Lower leg skin (tissue), 3 donors: ENCODE measurements at regions not wholly inside any gene's neighbourhood (a gene's known extent, or its start where the extent isn't known, plus 50 kb on each side); places are given as distances from the start of the nearest gene placed in this dataset.
"Not testable (repeated sequence)": the region's sequence is repeated elsewhere in the genome, so short reads cannot be mapped to it uniquely, and the experiment has no call there.

Experiments used
- POLR2A ChIP-seq, 2 donors: fragments of 450-650 bp; IDR thresholded peaks; one replicate each; pipeline ENCODE4 v1.6.1; 2016 to 2017; ENCODE audit warnings: antibody characterized with exemption in 2 of 2, mild to moderate bottlenecking in 1 of 2, moderate library complexity in 1 of 2
- TF ChIP-seq, protein P1 (sequence below), 3 donors: fragments of 450-650 bp; IDR thresholded peaks; one replicate each; pipeline ENCODE4 v1.5.1; 2016; ENCODE audit warnings: antibody characterized with exemption in 3 of 3, mild to moderate bottlenecking in 3 of 3, moderate library complexity in 2 of 3

DNA sequence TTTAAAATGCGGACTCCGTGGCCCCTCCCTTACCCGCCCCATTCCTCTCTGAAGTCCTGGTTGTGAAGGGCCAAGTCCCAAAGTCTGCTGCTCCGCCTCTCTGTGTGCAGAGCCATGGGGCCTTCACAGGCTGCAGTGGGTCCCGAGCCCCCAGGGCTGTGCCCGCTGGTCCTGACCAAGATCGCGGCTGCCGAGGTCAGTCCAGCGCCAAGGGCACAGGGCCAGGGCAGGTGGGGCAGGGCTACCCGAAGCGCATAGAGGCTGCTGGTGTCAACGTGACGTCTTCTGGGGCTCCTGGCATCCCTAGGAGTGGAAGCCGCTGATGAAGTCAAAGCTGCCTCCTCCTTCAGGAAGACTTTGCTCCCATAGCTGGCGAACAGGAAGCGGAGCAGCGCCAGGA, 858.8 kb downstream of the TUBA3C start:
- TF ChIP-seq, protein P1, sequence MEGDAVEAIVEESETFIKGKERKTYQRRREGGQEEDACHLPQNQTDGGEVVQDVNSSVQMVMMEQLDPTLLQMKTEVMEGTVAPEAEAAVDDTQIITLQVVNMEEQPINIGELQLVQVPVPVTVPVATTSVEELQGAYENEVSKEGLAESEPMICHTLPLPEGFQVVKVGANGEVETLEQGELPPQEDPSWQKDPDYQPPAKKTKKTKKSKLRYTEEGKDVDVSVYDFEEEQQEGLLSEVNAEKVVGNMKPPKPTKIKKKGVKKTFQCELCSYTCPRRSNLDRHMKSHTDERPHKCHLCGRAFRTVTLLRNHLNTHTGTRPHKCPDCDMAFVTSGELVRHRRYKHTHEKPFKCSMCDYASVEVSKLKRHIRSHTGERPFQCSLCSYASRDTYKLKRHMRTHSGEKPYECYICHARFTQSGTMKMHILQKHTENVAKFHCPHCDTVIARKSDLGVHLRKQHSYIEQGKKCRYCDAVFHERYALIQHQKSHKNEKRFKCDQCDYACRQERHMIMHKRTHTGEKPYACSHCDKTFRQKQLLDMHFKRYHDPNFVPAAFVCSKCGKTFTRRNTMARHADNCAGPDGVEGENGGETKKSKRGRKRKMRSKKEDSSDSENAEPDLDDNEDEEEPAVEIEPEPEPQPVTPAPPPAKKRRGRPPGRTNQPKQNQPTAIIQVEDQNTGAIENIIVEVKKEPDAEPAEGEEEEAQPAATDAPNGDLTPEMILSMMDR (IDR thresholded peaks at IDR 0.05) = not testable (repeated sequence)
- not testable (repeated sequence) for TF ChIP-seq POLR2A (IDR thresholded peaks at IDR 0.05)
